AG09309 (cell line): ENCODE measurements at regions not wholly inside any gene's neighbourhood (a gene's known extent, or its start where the extent isn't known, plus 50 kb on each side); places are given as distances from the start of the nearest gene placed in this dataset.

Source experiments
- DNase-seq: peaks from one replicate; pipeline ENCODE4 v3.0.0-alpha.2; 2010; ENCODE audit warnings: low read depth
- H3K4me3 ChIP-seq: 2 replicates; pipeline ENCODE4 v1.5.1; 2011; ENCODE audit warnings: mild to moderate bottlenecking, low read depth, low read length, moderate library complexity; ENCODE audit not compliant: control insufficient read depth
- TF ChIP-seq, protein P1 (sequence below): IDR thresholded peaks from 2 replicates; pipeline ENCODE4 v1.5.1; 2011; ENCODE audit warnings: mild to moderate bottlenecking, low read depth, low read length, inconsistent platforms; ENCODE audit not compliant: insufficient read depth, control insufficient read depth; ENCODE audit errors: missing control alignments

DNA sequence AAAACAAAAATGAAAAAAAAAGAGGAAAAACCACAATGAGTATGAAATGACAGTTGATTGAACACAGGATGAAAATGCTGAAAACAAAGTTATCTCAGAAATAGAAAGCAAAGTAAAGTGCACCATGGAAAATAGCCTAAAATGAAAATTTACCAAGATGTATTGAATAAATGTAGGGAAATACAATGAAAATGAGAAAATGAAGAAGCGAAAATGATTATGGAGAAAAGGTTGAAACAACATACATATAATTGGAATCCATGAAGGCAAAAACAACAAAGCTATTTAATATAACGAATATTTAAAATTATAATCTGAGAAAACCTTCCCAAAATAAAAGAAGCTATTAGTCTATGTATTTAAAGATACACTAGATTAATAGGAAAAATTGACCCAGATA lies 147.4 kb downstream of the TMEM18 start:
- H3K4me3 ChIP-seq: no peak overlapping the region
- DNase-seq: no peak
- TF ChIP-seq, protein P1, sequence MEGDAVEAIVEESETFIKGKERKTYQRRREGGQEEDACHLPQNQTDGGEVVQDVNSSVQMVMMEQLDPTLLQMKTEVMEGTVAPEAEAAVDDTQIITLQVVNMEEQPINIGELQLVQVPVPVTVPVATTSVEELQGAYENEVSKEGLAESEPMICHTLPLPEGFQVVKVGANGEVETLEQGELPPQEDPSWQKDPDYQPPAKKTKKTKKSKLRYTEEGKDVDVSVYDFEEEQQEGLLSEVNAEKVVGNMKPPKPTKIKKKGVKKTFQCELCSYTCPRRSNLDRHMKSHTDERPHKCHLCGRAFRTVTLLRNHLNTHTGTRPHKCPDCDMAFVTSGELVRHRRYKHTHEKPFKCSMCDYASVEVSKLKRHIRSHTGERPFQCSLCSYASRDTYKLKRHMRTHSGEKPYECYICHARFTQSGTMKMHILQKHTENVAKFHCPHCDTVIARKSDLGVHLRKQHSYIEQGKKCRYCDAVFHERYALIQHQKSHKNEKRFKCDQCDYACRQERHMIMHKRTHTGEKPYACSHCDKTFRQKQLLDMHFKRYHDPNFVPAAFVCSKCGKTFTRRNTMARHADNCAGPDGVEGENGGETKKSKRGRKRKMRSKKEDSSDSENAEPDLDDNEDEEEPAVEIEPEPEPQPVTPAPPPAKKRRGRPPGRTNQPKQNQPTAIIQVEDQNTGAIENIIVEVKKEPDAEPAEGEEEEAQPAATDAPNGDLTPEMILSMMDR: no peak

DNA sequence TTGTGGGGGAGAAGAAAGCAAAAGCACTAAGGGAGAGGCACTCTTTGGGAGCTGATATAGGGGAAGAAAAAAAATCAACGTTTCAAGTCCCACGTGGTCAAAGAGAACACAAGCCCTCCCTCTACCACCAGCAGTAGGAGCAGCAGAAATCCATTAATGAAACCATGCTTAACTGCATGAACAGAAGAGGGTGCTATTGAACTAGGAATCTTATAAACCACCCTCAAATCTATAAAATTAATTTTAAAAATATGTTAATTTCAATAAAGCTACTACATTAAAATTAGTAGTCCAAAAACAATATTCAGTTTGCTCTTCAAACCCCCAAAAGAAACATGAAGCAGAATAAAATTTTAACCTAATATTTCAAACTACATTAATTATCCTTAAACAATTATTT lies 147.8 kb downstream of the TMEM18 start:
- TF ChIP-seq, protein P1: peak; percentile 11
- H3K4me3 ChIP-seq: no peak overlapping the region
- no peak for DNase-seq

DNA sequence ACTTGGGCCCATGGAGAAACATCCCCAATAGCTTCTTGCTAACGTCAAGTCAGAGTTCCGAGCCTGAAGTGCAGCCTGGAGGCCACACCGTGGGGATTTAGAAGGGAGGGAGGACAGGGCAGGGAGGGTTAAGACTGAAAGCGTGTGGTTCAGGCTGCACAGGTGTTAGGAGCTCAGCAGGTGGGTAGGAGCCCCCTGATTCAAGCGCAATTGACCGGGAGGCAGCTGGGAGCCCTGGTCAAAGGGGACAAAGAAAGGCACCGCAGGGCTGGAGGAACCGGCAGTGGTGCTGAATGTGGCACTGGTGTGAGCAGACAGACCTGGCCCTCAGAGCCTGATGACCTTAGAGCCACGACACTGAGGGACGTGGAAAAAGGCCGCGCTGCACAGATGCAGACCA lies 149.6 kb downstream of the TMEM18 start:
- TF ChIP-seq, protein P1: no peak
- no peak for DNase-seq
- H3K4me3 ChIP-seq: no peak overlapping the region

DNA sequence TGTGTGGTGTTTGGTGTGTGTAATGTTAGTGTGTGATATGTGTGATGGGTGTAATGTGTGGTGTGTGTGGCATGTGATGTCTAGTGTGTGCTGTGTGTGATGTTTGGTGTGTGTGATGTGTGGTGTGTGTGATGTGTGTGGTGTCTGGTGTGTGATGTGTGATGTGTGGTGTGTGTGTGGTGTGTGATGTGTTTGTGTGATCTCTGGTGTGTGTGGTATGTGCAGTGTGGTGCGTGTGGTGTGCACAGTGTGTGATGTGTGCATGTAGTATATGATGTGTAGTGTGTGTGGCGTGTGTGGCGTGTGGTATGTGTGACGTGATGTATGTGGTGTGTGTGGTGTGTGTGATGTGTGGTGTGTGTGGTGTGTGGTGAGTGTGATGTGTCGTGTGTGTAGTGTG lies 150.3 kb downstream of the TMEM18 start:
- no peak overlapping the region for H3K4me3 ChIP-seq
- TF ChIP-seq, protein P1: no peak
- DNase-seq: no peak

DNA sequence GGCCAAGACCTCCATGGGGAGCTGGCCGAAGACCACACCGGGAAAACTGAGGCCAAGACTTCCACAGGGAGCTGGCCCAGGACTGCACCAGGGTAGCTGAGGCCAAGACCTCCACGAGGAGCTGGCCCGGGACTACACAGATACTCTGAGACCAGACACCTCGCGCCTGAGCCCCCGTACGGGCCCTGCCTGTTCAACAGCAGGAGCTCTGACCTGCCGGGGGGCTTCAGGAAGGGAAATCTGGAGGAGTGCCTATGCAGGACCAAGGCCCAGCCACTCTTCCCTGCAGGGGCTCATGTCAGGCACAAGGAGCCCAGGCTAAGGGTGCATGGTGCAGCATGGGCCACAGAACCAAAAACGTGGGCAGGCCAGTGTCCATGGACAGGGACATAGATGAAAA lies 151.6 kb downstream of the TMEM18 start:
- no peak for DNase-seq
- TF ChIP-seq, protein P1: no peak
- no peak overlapping the region for H3K4me3 ChIP-seq

DNA sequence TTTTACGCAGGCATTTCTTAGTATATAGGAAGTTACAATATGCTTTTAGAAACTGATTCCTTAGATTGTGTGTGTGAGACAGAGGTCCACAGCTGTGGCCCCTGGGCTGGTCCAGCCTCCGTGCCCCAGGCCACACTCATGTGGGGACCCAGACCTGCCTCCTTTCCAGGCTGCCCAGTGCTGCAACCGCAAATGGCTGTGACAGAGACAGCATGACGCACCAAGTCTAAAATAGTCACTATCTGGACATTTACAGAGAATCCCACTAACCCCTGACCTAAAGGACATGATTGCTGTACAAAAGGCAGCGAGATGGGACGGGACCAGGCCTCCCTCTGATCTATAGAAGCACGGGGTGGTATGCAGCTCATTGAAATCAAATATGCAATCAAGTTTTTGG lies 152.2 kb downstream of the TMEM18 start:
- no peak overlapping the region for H3K4me3 ChIP-seq
- no peak for DNase-seq
- TF ChIP-seq, protein P1: no peak

DNA sequence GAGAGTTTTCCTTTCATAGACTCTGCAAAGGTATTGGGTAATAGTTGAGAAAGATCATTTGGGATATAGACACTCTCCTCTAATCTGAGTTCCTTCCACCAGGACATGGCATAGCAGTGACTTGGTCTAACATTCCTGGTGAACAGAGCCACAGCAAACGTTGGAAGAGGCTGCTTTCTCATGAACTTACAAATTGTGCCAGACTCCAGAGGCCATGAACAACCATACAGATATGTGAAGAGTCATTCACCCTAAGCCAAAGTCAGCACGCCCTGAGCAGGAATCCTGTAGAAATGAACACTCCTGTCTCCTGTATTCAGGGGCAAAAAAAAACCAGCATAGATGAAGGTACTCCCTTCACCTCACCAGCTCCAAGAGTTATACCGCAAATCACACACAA lies 152.8 kb downstream of the TMEM18 start:
- DNase-seq: no peak
- TF ChIP-seq, protein P1: no peak
- no peak overlapping the region for H3K4me3 ChIP-seq
